GM12892 (cell line): ENCODE measurements at regions not wholly inside any gene's neighbourhood (a gene's known extent, or its start where the extent isn't known, plus 50 kb on each side); places are given as distances from the start of the nearest gene placed in this dataset.
A peak's percentile ranks its signal among the peaks of the same experiment; 100 is the strongest.

Source experiments
- DNase-seq: peaks from one replicate; pipeline ENCODE4 v3.0.0; 2011; ENCODE audit not compliant: insufficient read length
- FAIRE-seq: peaks from 2 replicates; lab custom pipeline; 2011; peaks lifted over from hg19 to GRCh38; lab: Jason Lieb, UNC
- POLR2A ChIP-seq: IDR thresholded peaks from 2 replicates; pipeline ENCODE4 v1.6.1; 2011; ENCODE audit warnings: low read depth, low read length, control low read depth
- POLR2AphosphoS5 ChIP-seq: IDR thresholded peaks from 2 replicates; pipeline ENCODE4 v1.6.1; 2011; ENCODE audit warnings: low read depth, low read length, control low read depth
- TAF1 ChIP-seq: IDR thresholded peaks from 2 replicates; pipeline ENCODE4 v1.6.1; 2011; ENCODE audit warnings: low read depth, mild to moderate bottlenecking, control low read depth, low read length, borderline replicate concordance

GRCh38 chr6:155528982-155529453, 73.4 kb upstream of the NOX3 start:
- no peak for TF ChIP-seq POLR2AphosphoS5
- TF ChIP-seq TAF1, result no peak
- no peak for TF ChIP-seq POLR2A
- DNase-seq, result no peak
- no peak for FAIRE-seq

DNA sequence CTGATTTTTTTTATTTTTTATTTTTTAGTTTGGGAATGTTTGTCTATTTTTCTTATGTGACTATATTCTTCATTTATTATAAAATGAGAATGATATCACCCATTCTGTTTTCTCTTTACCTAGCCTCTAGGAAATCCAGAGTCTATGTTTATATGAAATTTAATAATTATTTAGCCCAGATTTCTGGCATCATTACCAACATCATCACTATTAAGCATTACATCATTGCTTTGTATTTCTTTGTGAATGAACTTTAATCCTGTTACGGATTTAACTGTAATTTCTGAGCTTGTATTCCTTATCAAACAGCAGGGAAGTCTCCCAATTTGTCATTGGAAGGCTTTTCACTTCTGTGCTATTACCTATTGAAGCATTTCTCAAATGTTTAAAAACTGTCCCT, 72.7 kb upstream of the NOX3 start:
- FAIRE-seq, result no peak
- DNase-seq, result no peak
- TF ChIP-seq TAF1 (no peak), POLR2AphosphoS5 (no peak), POLR2A (no peak)

DNA sequence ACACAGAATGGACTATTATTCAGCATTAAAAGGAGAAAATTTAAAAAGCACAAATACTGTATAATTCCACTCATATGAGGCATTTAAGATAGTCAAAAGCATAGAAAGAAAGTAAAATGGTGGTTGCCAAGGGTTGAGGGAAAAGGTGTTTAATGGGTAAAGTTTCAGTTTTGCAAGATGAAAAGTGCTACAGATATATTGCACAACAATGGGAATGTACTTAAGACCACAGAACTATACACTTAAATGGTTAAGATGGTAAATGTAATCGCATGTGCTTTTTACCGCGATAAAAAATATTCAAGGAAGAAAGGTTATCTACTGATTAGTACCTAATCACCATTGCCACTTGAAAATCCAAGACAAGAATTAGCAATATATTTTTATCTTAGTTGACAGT, 71.8 kb upstream of the NOX3 start:
- no peak for TF ChIP-seq POLR2A
- no peak for TF ChIP-seq TAF1
- TF ChIP-seq POLR2AphosphoS5, result no peak
- no peak for FAIRE-seq
- no peak for DNase-seq

DNA sequence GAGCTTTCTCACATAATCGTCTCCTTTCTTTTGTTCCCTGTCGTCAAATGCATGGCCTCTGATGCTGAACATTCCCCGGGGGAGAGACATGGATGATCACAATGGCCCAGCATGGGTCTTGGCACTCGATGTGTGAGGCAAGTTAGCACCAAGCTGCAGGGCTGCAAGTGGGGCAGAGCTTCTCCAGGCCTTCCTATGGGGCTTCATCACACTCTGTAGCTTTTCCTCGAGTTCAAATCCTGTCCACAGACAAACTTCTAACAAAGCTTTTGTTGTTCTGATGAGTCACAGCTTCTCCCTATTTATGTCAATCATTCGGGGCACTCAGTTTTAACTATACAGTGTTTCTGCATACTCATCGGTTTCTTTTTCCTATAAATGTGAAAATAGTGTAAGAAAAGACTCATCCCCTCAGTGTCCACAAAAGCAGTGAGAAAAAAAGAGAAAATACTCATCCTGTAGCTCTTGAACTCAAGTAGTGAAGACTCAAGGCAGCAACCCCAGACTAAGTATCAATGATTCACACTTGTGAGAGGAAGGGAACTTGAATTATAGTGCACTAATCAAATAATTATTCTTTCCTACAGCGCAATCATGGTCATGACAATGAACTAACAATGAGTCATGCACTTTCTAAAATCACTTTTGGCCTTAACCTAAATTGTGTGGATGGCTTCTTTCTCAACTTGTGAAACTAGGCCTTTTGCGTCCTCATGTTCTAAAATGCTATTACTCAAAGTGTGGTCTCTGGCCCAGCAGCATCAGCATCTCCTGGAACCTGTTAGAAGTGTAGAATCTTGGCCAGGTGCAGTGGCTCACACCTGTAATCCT, 68.4 kb upstream of the NOX3 start:
- TF ChIP-seq POLR2AphosphoS5 (no peak), POLR2A (no peak), TAF1 (no peak)
- DNase-seq (no peak), FAIRE-seq (no peak)

DNA sequence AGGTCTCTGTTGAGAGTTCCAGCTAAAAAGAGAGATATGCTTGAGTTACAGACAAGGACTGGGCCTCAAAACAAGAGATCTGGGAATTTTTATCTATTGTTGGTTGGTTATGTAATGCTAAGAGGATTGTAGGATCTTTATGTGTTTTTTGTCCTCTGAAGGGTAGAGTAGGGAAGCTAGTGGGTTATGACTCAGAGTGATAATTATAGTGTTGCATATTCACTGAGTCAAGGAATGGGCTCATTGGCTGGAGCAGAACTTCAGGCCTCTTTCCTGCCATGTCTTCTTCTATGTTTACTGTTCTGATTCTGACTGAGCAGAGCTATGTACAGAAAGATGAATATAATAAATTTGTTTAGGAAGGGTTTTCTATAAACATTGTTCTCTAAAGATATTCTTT, 66.1 kb upstream of the NOX3 start:
- TF ChIP-seq POLR2AphosphoS5 (no peak), POLR2A (no peak), TAF1 (no peak)
- FAIRE-seq (no peak), DNase-seq (no peak)

DNA sequence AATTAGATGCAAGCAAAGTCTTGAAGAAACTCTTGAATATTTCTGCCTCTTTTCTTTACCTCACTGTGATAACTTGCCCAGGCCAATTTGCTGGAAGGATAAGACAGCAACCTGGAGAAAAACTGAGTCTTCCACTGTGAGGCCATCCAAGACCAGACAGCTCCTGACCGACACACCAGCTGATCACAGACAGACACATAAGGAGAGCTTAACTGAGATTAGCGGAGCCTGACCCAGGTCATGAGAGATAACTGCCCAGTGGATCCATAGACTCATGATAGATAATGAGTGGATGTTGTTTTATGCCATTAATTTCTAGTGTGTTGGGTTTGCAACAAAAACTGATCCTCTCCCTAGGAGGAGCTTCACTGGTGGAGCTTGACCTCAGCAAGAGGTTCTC, 64.4 kb upstream of the NOX3 start:
- no peak for TF ChIP-seq POLR2A
- no peak for TF ChIP-seq POLR2AphosphoS5
- TF ChIP-seq TAF1, result no peak
- no peak for FAIRE-seq
- no peak for DNase-seq

GRCh38 chr6:155519176-155519738, 63.6 kb upstream of the NOX3 start:
- peak; percentile 63 for FAIRE-seq
- no peak for TF ChIP-seq POLR2AphosphoS5
- no peak for TF ChIP-seq POLR2A
- no peak for TF ChIP-seq TAF1

GRCh38 chr6:155517294-155517693, 61.7 kb upstream of the NOX3 start:
- TF ChIP-seq POLR2AphosphoS5 (no peak), POLR2A (no peak), TAF1 (no peak)
- no peak for FAIRE-seq
- no peak for DNase-seq

More at GRCh38 chr6:155519176-155519738, 63.6 kb upstream of the NOX3 start:
- DNase-seq, result no peak

DNA sequence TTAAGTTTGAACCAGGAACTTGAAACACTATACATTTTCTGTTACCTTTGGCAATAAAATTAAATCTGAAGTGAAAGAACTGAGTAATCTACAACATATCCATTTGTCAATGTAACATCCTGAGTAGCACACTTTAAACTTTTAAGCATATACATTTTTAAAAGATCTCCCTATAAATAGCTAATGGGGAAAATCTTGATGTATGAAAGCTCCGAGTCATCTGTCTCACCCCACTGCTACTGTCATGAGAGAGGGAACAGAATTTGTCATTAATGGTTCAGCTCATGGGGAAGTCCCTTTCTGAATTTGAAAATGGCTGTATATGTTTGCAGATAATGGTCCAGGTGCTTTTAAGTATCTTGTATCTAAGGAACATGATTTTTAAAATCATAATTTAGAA, 55.2 kb upstream of the NOX3 start:
- DNase-seq (no peak), FAIRE-seq (peak; percentile 87)
- no peak for TF ChIP-seq POLR2A
- no peak for TF ChIP-seq TAF1
- no peak for TF ChIP-seq POLR2AphosphoS5

DNA sequence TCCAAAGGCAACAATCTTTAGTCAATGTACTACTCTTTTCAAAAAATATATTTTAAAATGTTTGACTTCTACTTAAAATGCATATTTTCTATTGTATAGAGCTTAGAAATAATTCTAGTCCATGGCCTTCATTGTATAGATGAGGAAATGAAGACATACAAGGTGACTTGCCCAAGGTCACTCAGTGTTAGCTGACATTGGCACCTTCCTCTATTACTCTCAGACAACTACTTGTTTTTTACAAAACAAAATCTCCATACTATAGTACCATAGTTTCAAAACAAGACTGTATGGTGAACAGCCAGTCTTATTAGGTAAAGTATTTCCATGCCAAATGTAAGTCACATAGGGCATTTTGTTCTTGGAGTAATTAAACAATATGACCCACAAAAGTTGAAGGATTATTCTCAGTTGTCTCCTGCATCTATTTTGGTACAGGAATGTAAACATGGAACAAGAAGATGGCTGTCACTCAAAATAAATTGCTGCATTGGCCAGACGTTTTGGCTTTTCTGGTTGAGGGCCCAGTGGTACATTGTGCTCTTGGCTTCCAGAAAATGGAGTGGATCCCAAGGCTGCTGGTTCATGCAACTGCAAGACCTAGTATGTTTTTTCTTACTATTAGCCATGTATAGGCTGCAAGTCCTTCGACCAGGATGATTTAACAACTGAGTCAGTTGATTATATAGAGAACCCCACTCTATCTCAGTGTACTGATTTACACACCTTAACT, 54.3 kb upstream of the NOX3 start:
- no peak for DNase-seq
- TF ChIP-seq POLR2AphosphoS5 (no peak), TAF1 (no peak), POLR2A (no peak)
- no peak for FAIRE-seq

GRCh38 chr6:155505608-155505989, 50.0 kb upstream of the NOX3 start:
- DNase-seq (no peak), FAIRE-seq (peak; percentile 9)
- TF ChIP-seq POLR2AphosphoS5 (no peak), TAF1 (no peak), POLR2A (no peak)
